HG03060 (cell line): ENCODE measurements at regions not wholly inside any gene's neighbourhood (a gene's known extent, or its start where the extent isn't known, plus 50 kb on each side); places are given as distances from the start of the nearest gene placed in this dataset.
"Not testable (repeated sequence)": the region's sequence is repeated elsewhere in the genome, so short reads cannot be mapped to it uniquely, and the experiment has no call there.

Source experiments
- ATAC-seq: cut with Tn5 transposase; IDR thresholded peaks from one replicate; pipeline ENCODE4 v1.9.1; 2021; ENCODE audit warnings: low read depth, moderate number of reproducible peaks; ENCODE audit not compliant: unreplicated experiment

DNA sequence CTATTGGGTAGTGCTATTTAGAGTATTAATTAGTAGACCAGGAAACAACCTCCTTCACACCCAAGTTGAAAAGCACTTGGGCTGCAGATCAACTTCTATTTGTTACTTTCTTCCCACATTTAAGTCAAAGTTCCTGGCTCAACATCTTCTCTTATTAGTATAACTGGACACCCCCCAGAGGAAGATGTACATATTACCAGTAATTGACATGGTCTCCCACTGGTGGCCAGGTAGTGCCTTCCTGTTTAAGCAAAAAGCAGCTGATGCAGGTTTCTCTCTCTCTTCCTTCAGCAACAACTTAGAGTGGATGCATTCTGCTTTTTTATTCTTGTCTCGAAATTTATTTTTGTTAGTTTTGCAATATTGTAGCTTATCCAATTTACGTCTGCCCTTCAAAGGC is 438.1 kb downstream of the GBA3 start:
- no peak for ATAC-seq

DNA sequence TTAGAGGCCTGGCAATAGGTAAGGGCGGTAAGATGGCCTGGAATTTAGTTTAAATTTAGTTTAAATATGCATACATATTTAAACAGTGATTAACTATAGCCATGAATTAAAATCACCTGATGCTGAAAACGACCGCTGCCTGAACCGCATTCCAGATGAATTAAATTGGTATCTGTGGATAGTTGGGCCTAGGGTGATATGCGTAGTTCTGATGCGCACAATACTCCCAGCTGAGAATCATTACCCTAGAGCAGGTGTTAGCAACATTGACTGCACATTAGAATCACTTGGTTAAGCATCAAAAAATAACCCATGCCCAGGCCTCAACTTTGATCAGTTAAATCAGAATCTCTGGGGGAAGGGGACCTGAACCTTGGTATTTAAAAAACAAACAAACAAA is 432.4 kb downstream of the GBA3 start:
- no peak for ATAC-seq

DNA sequence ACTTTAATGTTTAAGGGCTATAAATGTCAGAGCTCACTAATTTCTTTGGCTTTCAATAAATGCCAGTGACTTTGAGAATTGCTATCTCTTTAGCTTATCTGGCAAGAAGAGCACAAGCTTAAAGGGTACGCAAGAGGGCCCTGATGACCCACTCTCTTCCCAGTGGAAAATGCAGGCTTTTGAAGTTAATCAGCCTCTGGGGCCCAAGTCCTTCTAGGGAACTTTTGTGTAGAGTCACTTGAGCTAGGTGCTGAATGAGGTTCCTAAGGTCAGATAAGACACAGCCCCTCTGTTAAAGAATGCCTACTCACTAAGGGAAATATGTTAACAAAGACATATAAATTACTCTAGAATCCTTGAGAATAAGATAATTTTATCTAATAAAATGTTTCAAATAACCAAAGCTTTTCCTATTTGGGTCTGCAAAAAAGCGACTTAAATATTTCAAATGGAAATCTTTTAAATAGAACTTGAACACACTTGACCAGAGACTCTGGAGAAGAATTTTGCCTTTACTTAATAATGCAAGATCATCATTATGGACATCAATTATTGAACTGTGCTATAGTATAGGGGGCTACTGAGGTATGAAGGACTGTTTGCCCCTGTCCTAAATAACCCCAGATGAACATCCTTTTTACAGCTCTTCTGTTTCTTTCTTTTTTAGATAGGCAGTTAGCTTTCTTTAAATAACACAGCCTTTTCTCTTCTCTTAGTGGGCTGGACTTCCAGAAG is 430.1 kb downstream of the GBA3 start:
- no peak for ATAC-seq

DNA sequence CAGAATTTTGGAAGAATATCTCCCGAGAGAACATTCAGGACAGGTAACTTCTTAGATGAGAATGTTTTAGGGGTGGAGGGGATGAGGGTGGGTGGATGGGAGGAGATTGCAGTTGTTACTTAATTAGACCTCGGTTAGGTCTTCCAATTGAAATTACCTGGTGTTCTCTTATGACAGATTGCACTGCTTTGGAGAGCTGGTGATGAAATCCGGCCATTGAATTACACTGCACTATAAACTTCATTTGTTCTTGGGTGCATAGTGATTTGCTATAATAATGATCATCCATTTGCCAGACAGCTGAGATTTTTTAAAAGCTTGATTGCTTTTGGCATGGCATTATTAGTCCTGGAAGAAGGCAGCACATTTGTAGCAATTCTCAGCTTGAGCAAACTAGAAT is 427.6 kb downstream of the GBA3 start:
- no peak for ATAC-seq

DNA sequence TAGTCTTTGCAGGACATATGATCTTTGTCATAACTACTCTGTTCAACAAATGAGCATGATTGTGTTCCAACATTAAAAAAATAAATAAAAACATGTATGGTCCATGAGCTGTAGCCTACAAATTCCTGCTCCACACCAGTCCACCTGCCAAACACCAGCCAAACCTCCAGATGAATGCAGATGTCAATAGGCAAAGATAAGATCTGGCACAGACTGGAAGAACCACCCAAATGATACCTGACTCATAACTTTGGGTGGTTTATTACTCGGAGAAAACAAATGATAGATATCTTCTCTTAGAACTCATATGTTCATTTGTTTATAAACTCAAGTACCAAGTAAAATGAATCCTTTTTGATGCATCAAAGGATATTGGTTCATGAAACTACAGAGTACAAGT is 425.1 kb downstream of the GBA3 start:
- no peak for ATAC-seq

DNA sequence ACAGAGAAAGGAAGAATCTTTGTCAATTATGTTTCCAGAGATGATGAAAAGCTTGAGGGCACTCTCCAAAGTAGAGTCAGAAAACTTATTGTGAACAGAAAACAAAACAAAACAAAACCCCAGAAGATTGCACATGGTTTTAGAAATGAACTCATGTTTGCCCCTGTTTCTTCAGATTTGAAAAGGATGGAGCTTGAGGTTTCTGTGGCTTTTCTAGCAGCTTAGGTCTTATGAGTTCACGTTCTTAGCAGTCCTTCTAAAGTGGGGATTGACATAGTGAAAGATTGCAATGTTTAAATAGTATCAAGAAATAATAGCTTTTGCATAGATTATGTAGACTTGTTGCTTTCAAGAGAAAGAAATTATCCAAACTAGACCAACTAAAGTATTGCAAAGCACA is 421.8 kb downstream of the GBA3 start:
- no peak for ATAC-seq

DNA sequence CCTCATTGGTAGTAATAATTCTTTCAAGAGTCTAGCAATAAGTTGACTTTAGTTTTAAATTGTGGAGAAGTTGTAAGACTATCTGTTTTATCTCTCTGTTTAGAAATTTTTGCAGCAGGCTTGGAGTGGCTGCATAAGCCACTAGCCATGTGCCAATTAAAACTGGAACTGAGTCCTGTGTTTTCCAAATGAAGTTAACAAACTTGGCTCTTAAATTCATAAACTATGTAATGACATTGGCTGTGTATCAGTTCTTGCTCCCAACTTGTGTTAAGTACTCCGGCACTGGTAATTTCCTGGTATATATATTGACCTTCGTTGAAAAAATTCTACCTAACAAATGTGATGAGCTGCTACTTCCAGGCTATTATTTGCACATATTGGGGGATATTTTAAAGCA is 420.4 kb downstream of the GBA3 start:
- no peak for ATAC-seq

DNA sequence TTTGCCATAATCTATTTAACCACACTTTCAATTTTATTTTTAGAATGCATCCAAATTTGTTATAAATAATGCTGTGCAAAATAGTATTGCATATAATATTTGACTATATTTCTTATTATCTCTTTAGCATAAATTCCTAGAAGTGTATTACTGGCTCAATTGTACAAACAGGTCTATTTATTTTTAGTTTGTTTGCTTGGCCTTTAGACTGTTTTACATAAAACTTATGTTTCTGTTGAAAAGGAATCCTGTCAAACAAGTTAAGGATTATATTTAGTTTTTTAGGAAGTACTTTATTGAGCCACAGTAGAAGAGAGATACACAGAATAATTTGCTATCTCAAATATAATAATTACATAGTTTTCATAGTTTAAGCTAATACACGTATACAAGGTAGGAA is 413.8 kb downstream of the GBA3 start:
- ATAC-seq: no peak

DNA sequence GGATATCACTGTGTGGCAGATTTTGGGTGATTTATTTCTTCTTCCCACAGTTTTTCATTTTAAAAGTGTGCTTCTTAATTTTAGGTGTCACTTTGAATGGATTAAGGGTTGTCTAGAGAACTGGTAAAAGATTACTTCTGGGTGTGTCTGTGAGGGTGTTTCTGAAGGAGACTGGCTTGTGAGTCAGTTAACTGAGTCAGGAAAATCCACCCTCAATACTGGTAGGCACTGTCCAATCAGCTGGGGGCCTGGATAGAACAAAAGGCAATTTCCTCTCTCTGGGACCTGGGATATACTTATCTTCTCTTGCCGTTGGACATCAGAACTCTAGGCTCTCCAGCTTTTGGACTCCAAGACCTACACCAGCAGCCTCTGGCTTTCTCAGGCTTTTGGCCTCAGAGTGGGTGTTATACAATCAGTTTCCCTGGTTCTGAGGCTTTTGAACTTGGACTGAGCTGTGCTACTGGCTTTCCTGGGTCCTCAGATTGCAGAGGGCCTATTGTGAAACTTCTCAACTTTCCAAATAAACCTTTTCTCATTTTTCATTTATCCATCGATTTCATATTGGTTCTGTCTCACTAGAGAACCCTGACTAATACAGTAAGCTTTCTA is 413.1 kb downstream of the GBA3 start:
- no peak for ATAC-seq

DNA sequence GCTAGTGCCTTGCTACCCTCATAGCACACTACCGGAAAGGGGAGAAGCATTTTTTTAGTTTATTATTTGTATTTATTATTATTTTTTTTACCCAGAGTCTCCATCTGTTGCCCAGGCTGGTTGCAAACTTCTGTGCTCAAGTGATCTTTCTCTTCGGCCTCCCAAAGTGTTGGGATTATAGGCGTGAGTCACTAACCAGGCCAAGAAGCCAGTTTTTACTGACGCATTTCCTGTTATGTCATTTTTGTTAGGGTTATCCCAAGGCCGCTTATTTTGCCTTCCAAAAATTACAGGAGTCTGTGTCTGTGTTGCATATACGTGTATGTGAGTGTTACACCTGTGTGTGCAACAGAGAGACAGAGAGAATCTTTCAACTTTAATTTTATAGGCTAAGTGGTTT is 404.5 kb downstream of the GBA3 start:
- no peak for ATAC-seq

DNA sequence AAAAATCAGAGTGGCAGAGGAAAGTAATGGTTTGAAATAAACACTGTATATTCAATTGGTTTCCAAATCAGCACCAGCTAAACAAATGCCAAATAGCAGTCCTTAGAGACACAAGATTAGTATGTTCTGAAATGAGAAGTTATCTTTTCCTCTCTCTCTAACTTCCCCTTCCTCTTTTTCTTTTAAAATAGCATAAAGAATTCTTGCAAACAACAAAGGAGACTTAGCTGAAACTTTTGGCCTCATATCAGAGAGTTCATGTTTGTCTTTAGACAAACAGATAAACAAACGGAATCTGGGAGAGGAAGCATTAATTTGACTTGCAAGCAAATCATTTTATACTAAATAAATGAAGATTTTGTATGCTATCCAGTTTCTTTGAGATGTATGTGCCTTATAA is 399.0 kb downstream of the GBA3 start:
- no peak for ATAC-seq

DNA sequence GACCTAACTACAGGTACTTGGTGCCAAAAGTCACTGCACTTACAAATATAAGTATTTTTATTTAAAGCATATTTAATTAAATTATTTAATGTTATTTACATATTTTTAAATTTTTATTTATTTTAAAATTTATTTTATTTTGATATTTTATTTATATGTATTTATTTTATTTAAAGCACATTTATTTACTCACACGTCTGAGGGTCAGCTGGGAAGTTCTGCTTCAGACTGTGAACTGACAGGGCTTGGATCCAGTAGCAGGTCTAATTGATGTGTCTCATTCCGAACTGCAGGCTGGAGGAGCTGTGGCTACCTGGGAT is 392.5 kb downstream of the GBA3 start:
- ATAC-seq: no peak

DNA sequence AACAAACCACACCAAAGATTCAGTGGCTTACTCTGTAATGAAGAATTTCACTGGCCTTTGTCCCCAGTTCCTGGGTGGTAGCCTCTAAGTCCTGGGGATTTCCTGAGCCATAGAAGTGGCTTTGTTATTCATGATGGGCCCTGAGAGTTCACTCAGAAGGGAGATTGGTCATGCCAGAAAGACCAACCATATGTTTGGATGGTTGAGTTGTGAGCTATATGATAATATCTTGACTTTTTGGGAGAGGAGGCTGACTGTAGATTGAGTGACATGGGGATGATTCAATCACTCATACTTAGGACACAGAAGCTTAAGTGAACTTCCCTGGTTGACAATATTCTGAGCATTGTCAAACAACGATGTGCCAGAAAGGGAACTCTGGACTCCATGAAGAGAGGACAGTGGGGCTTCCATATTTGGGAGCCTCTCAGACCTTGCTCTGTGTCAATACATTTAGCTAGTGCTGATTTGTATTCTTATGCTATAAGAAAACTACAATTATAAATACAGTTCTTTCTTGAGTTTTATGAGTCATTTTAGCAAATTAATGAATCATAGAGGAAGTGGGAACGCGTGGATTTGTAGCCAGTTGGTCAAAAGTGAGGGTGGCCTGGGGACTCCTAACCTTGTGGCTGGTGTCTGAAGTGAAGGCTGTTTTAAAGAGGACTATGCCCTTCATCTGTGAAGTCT is 392.0 kb downstream of the GBA3 start:
- no peak for ATAC-seq

DNA sequence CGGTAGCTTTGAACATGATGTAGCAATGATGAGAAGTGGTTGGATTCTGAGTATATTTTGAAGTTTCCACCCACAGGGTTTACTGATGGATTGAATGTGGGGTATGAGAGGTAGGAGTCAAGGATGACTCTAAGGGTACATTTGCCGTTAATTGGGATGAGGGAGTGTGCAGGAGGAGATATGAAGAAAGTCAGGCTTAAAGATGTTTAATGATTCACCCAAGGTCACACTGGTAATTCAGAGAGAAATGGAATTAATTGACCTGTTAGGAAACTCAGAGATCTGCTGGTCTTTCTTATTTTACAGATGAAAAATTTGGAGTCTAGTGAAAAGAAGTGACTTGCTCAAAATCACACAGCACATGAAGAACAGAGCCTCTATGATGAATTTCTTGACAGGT is 390.7 kb downstream of the GBA3 start:
- ATAC-seq: no peak

DNA sequence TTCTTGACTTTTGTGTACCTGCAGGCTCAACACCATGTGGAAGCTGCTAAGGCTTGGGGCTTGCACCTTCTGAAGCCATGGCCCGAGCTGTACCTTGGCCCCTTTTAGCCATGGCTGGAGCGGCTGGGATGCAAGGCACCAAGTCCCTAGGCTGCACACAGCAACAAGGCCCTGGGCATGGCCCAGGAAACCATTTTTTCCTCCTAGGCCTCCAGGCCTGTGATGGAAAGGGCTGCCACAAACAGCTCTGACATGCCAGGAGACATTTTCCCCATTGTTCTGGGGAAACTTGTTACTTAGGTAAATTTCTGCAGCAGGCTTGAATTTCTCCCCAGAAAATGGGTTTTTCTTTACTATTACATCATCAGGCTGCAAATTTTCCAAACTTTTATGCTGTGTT is 387.4 kb downstream of the GBA3 start:
- ATAC-seq: not testable (repeated sequence)

DNA sequence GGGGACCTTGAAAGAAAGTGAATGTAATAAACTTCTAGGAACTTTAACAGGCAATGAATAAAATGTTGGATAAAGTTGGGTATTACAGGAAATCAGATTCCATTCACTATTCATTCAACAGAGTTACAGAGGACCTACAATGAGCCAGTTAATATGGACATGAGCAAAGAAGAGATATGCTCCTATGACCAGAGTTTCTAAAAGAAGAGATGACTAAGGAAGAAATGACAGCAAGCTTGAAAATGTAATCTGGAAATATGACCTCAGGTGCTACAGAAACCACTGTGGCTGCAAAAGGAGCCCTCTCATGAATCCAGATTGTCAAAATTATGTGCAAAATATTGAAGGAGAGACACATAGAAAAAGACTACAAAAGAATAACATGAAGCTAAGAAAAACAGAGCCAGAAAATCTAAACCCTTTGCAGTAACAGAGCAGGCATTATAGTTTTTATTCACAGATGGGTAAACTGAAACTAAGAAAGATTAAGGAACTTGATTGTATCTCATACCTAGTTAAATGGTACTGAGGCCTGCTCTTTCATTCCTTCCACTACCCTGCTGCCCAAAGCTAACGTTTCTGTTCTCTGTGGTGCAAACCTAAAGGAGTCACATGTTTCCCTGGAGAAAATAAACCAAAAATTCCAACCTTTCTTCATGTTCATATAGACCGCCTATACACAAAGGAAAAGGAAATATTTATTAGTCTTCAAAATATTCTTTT is 378.3 kb downstream of the GBA3 start:
- no peak for ATAC-seq

DNA sequence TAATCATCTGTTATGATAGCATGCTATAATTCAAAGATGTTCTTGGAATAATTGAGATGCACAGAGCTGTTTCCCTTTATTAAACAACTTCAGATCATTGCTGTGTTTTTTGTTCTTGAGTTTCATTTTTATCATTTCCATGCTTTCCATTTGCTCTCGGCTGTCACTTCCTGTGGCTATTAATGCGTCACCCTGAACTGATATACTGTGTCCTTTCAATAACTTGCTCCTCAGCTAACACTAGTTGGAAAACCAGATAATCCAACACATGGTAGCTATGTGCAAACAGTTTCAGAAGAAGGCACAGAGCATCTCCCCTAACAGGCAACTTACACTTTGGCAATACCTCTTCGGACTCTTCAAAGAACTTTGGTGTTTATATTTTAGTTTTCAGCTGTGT is 376.0 kb downstream of the GBA3 start:
- no peak for ATAC-seq

DNA sequence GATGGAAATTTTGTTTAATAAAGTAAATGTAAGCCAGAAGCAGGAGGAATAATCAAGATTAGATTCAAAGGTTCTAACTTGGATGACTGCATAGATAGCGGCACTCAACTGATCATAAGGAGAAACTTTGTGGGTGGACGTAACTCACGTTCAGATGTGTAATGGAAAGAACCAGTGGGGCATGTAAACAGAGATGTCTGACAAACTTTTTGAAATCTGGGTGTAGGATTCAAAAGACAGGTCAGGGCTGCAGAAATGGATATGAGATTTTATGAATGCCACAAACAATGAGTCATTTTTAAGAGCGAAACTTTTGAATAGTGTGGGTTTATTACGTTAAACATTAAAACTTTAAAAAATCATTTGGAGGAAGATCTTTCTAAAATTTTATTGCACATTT is 375.6 kb downstream of the GBA3 start:
- ATAC-seq: no peak

DNA sequence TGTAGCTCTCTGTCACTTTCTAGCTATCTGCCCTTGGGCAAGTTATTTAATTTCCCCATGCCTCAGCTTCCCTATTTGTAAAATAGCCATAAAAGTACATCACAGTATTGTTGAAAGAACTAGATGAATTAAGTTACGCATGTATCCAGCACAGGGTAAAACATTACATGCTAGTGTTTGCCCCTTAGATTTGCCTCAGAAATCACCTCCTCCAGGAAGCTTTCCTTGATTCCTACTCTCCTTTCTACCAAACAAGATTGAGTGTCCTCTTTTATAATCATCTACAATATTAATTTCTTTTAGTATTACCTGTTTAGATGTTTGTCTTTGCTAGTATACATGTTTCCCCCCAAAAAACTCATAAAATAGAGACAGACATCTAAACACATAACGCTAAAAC is 369.5 kb downstream of the GBA3 start:
- no peak for ATAC-seq

DNA sequence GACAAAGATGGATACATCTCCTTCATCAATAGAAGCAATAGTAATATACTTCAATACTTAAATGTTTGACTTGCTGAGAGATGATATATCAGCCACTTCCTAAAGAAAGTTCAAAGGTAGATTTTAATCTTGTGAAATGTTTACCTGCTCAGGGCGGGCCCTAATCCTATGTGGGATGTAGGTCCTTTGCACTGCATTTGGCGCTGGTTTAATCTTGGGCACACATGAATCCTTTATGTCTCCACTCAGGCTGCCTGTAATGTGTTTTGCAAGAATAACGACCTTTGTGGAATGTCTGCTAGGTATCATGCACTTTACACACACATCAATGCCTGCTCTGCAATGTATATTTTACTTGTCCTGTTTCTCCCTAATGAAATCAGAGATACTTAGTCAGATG is 368.7 kb downstream of the GBA3 start:
- no peak for ATAC-seq

DNA sequence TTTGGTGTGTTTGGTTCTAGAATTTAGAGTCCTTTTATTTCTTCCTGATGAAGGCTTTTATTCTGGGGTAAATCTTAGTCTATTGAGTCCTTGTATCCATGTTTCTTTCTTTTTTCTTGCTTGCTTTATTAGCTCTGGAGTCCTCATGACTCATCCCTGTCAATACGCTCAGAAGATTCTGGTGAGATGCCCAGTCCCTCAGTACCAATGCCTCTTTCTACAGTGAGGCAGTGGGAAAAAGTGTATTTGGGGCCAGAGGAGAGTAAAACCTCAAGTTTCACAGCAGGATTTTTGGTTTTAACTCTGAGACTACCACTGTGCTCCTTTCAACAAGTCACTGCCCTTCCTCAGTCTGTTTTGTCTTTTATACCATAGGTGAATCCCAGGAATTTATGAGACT is 368.0 kb downstream of the GBA3 start:
- ATAC-seq: no peak
